Activated CD8-positive, alpha-beta T cell treated with anti-CD3 and anti-CD28 coated beads for 36 hours (primary cell): ENCODE measurements at regions not wholly inside any gene's neighbourhood (a gene's known extent, or its start where the extent isn't known, plus 50 kb on each side); places are given as distances from the start of the nearest gene placed in this dataset.

Source experiments
- ATAC-seq: fragments of 200-7000 bp; cut with Tn5 transposase; one replicate; pipeline ENCODE4 v1.10.0; 2021; ENCODE audit warnings: mild to moderate bottlenecking, moderate library complexity
- CTCF ChIA-PET: fragments of 350-600 bp; sonication (Branson Sonifier 250); formaldehyde crosslinking; loops from one replicate; lab custom pipeline; 2021; ENCODE audit warnings: antibody characterized with exemption; lab: Charles Lee
- POLR2A ChIA-PET: fragments of 350-600 bp; sonication (Branson Sonifier 250); formaldehyde crosslinking; loops from one replicate; lab custom pipeline; 2021; ENCODE audit warnings: antibody characterized with exemption; lab: Charles Lee
- DNase-seq: peaks from one replicate; pipeline ENCODE4 v3.0.0-alpha.2; 2020
- H3K27ac Mint-ChIP-seq: one replicate; pipeline ENCODE4 v1.8.0; 2021; ENCODE audit warnings: mild to moderate bottlenecking, mixed read lengths
- H3K27me3 Mint-ChIP-seq: one replicate; pipeline ENCODE4 v1.8.0; 2021; ENCODE audit warnings: mixed read lengths
- H3K36me3 Mint-ChIP-seq: one replicate; pipeline ENCODE4 v1.8.0; 2021; ENCODE audit warnings: low read depth, mixed read lengths
- H3K4me1 Mint-ChIP-seq: one replicate; pipeline ENCODE4 v1.8.0; 2021; ENCODE audit warnings: low read depth, mixed read lengths
- H3K4me3 Mint-ChIP-seq: one replicate; pipeline ENCODE4 v1.8.0; 2021; ENCODE audit warnings: mild to moderate bottlenecking, moderate library complexity, mixed read lengths
- H3K9me3 Mint-ChIP-seq: one replicate; pipeline ENCODE4 v1.8.0; 2021; ENCODE audit warnings: mixed read lengths
- CTCF ChIP-seq: fragments of 200-600 bp; IDR thresholded peaks from one replicate; pipeline ENCODE4 v1.8.0; 2022; ENCODE audit warnings: antibody characterized with exemption, mild to moderate bottlenecking
- intact Hi-C: fragments of 100-400 bp; cut with micrococcal nuclease; formaldehyde crosslinking; loops from one replicate; pipeline ENCODE4 v1.10.0; 2022

GRCh38 chrX:127782904-127783303 is 269.3 kb downstream of the ACTRT1 start:
- no peaks in the 10 kb centered on the region for H3K9me3 Mint-ChIP-seq
- ATAC-seq (no peak), DNase-seq (no peak)
- ChIA-PET CTCF (no interaction called here), POLR2A (no interaction called here)
- no peaks in the 10 kb centered on the region for H3K27me3 Mint-ChIP-seq
- intact Hi-C loops = no loop called here
- no peaks in the 10 kb centered on the region for H3K4me1 Mint-ChIP-seq
- no peaks in the 10 kb centered on the region for H3K36me3 Mint-ChIP-seq
- no peak overlapping the region for H3K4me3 Mint-ChIP-seq
- no peak for TF ChIP-seq CTCF
- H3K27ac Mint-ChIP-seq = no peak overlapping the region

- Mint-ChIP-seq H3K9me3 (no peaks in the 10 kb centered on the region), H3K4me1 (no peaks in the 10 kb centered on the region), H3K27me3 (no peaks in the 10 kb centered on the region), H3K36me3 (no peaks in the 10 kb centered on the region), H3K27ac (no peak overlapping the region), H3K4me3 (no peak overlapping the region)
- ATAC-seq (no peak), DNase-seq (no peak)
- ChIA-PET CTCF (no interaction called here), POLR2A (no interaction called here)
- TF ChIP-seq CTCF = no peak
- intact Hi-C loops = no loop called here
These were observed 287.5 kb downstream of the ACTRT1 start for GRCh38 chrX:127764674-127765073.

GRCh38 chrX:127762663-127763062 is 289.5 kb downstream of the ACTRT1 start:
- ATAC-seq (no peak), DNase-seq (no peak)
- Mint-ChIP-seq H3K27ac (no peak overlapping the region), H3K4me1 (no peaks in the 10 kb centered on the region), H3K9me3 (no peaks in the 10 kb centered on the region), H3K36me3 (no peaks in the 10 kb centered on the region), H3K4me3 (no peak overlapping the region), H3K27me3 (no peaks in the 10 kb centered on the region)
- intact Hi-C loops = no loop called here
- ChIA-PET POLR2A (no interaction called here), CTCF (no interaction called here)
- no peak for TF ChIP-seq CTCF

GRCh38 chrX:127732709-127733108 is 319.5 kb downstream of the ACTRT1 start:
- peaks cover 3% of the 10 kb centered on the region for H3K9me3 Mint-ChIP-seq
- no peaks in the 10 kb centered on the region for H3K4me1 Mint-ChIP-seq
- POLR2A ChIA-PET = no interaction called here
- no peak for TF ChIP-seq CTCF
- no peak overlapping the region for H3K4me3 Mint-ChIP-seq
- DNase-seq = no peak
- ATAC-seq = no peak
- CTCF ChIA-PET = no interaction called here
- H3K27ac Mint-ChIP-seq = no peak overlapping the region
- intact Hi-C loops = no loop called here
- H3K36me3 Mint-ChIP-seq = no peaks in the 10 kb centered on the region
- H3K27me3 Mint-ChIP-seq = no peaks in the 10 kb centered on the region

- Mint-ChIP-seq H3K27me3 (no peaks in the 10 kb centered on the region), H3K36me3 (no peaks in the 10 kb centered on the region), H3K27ac (no peak overlapping the region), H3K4me1 (no peaks in the 10 kb centered on the region), H3K4me3 (no peak overlapping the region), H3K9me3 (peaks cover 3% of the 10 kb centered on the region)
- TF ChIP-seq CTCF = no peak
- ChIA-PET CTCF (no interaction called here), POLR2A (no interaction called here)
- ATAC-seq = no peak
- DNase-seq = no peak
- intact Hi-C loops = no loop called here
These were observed 326.0 kb downstream of the ACTRT1 start for GRCh38 chrX:127726227-127726626.
